Non-pigmented ciliary epithelial cell (primary cell): ENCODE measurements at regions not wholly inside any gene's neighbourhood (a gene's known extent, or its start where the extent isn't known, plus 50 kb on each side); places are given as distances from the start of the nearest gene placed in this dataset.
A peak's percentile ranks its signal among the peaks of the same experiment; 100 is the strongest.
"Not testable (repeated sequence)": the region's sequence is repeated elsewhere in the genome, so short reads cannot be mapped to it uniquely, and the experiment has no call there.

Experiments
- DNase-seq: peaks from one replicate; pipeline ENCODE4 v3.0.0-alpha.2; 2010; ENCODE audit warnings: low read depth

GRCh38 chr5:98121036-98121936 is 652.2 kb upstream of the RGMB start:
- DNase-seq: no peak

GRCh38 chr5:98128271-98128670 is 645.2 kb upstream of the RGMB start:
- DNase-seq: no peak

GRCh38 chr5:98128846-98129245 is 644.6 kb upstream of the RGMB start:
- DNase-seq: no peak

DNA sequence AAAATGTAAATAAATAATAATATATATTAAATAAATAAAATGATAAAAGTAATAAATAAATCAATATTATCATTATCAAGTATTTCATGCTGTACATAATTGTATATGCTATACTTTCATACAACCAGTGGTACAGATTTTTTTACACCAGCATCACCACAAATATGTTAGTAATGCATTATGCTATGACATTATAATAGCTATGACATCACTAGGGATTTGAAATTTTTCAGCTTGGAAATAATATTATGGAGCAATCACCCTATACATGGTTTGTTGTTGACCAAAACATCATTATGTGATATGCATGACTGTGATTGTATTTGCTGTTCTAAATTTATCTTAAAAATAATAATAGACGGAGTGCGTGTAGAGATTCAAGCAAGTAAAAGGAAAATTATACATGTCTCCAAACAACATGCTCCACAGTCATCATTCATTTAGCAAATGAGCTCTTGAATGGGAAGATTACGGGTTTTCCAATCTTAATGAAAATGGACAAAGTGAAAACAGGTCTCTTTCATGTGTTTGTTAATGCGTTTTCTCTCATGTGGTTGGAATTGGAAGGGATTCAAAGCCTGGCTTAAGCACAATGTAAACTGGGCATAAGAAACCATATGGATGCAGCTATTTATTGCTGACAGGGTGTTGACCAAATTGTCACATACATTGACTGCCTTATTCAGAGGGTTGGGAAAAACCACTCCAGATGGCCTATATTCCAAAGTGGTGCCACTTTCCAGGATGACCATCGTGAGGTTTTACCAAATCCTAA is 643.0 kb upstream of the RGMB start:
- no peak for DNase-seq

DNA sequence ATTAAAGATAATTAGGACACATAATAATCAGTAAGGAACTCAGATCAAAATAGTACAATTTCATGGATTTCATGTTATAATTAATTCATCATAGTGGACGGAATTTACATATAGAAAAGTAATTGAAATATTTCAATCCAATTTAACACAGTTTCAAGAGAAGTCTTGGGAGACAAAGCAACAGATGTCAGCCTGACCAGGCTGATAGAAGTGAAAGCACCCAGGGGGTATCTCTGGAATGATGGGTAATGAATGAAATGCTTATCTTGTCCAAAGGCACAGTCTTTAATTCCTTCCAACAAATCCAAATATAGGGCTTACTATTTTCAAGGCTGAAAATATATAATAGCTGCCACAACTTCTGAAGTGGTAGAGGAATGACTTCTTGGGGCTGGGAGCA is 629.3 kb upstream of the RGMB start:
- DNase-seq: no peak

- no peak for DNase-seq
Observed at GRCh38 chr5:98144710-98145109, 628.8 kb upstream of the RGMB start.

GRCh38 chr5:98157368-98157767 is 616.1 kb upstream of the RGMB start:
- DNase-seq: no peak

DNA sequence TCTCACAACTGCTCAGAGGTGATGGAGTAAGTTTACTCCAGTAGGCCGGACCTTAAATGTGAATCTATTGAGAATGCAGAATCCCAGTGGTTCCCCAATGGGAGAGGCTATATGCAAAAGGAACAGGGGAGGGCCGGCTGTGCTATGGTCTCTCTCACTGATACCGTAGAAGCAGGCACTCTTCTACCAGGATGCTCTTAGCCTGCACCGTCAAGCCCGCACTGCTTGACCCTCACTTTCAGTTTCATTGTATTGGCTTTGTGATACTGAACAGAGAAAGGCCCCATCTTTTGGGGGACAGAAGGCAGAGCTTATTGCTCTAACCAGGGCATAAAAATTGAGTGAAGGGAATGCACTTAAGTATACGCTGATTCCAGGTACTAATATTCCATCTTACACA is 615.0 kb upstream of the RGMB start:
- no peak for DNase-seq

GRCh38 chr5:98163796-98164493 is 609.5 kb upstream of the RGMB start:
- DNase-seq: no peak

- DNase-seq: no peak
Observed at GRCh38 chr5:98168871-98169270, 604.6 kb upstream of the RGMB start.

GRCh38 chr5:98170994-98171393 is 602.5 kb upstream of the RGMB start:
- DNase-seq: no peak

GRCh38 chr5:98173334-98173733 is 600.1 kb upstream of the RGMB start:
- peak; percentile 47 for DNase-seq

- DNase-seq: no peak
Observed at GRCh38 chr5:98175474-98175873, 598.0 kb upstream of the RGMB start.

- peak; percentile 13 for DNase-seq
Observed at GRCh38 chr5:98179791-98180755, 593.4 kb upstream of the RGMB start.

DNA sequence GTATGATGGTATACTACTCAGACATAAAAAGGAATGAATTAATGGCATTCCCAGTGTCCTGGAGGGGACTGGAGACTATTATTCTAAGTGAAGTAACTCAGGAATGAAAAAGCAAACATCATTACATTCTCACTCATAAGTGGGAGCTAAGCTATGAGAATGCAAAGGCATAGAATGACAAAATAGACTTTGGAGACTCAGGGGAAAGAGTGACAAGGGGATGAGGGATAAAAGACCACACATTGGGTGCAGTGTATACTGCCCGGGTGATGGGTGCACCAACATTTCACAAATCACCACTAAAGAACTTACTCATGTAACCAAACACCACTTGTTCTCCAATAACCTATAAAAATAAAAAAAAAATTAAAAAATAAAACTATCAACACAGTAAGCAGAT is 587.3 kb upstream of the RGMB start:
- no peak for DNase-seq

GRCh38 chr5:98187945-98188344 is 585.5 kb upstream of the RGMB start:
- no peak for DNase-seq

GRCh38 chr5:98190344-98190743 is 583.1 kb upstream of the RGMB start:
- not testable (repeated sequence) for DNase-seq

DNA sequence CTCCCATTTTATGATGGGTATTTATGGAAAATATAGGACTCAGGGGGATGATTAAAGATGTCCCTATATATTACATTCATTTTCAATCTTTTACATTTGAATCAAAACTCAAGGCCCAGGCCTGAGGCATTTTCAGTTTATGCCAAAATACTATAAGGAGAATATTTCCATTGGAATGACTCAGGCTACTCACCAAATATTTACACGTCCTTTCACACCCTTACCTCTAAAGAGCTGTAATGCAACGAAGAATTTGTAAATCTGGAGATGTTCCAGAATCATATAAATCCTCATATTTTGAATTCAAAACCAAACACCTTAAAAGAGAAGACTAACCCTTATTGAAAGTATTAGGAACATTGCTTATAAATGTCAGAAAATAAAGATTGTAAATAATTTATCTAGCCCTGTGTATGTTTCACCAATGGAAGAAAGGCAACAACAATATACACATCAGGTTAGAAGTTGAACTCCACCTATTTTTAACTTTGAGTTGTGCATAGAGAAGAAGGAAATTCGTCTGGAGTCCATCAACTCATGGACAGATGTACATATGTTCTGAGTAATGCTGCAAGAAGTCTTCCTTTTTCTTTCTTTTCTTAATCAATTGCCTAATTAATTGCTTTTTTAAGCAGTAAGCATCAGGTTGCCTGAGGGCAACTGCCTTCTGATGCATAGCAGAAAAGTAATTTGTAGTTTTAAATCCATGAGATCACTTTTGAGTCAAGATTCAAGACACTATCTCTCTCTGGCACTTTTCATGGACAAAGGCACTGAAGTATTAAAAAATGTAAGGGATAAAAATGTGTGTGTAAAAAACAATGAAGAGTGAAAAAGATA is 579.3 kb upstream of the RGMB start:
- DNase-seq: no peak

DNA sequence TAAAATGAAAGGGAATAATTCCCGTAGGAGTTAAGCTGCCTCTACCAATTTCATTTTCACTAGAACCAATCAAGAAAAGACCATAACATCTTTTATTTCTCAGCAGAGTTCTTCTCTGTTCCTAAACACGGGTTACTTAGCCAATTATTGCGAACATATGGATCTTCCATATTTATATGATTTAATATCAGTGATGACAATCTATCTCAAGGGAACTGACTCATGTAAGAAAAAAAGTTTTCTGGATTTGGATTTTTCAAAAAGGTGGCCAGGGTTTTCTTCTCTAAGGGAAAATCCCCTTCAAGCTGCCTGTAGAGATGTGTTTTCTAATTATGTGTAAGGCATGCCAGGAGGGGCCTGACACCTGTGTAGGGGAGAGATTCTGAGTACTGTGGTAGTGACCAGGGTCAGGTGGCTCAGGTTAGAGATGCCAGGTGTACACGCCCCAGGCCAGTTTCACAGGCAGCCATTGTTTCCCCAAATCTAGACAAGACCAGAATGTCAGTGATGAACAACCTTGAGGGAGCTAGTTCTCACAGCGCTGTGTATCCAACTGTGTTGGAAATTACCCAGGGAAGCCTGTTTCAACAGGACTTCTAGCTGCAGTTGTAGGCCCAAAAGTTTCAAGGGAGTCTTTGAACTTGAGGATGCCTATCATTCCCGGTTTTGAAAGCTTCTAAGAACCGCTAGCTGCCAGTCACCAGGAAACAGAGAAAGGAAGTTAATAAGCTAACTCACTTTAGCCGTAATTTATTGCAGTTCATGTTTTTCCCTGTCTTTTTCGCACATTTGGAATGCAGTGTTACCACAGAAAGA is 572.5 kb upstream of the RGMB start:
- no peak for DNase-seq

DNA sequence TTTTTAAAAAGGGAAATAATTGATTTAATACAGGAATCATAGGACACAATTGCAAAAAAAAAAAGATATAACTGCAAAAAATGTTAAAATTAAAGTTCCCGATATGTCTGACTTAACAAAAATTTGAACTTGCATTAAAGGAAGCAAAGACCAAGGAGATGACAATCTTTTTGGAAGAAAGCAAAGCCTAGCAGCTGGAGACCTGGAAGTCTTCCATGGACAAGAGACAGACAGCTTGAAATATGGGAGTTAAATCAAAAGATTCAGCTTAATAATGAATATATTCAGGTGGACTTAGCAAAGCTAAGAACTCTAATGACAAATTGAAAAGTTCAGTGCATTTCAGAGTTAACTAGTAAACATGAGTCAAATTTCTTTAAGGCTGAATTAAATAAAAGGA is 568.7 kb upstream of the RGMB start:
- DNase-seq: no peak
